Esophagus squamous epithelium (tissue), 5 donors: ENCODE measurements at regions not wholly inside any gene's neighbourhood (a gene's known extent, or its start where the extent isn't known, plus 50 kb on each side); places are given as distances from the start of the nearest gene placed in this dataset.

Source experiments
- DNase-seq: peaks from one replicate; lab custom pipeline; 2025; lab: John Stamatoyannopoulos, UW
- H3K27ac ChIP-seq, 4 donors: fragments of 200-600 bp; sonication (generic); one replicate each; pipeline ENCODE4 v1.5.1; 2016 to 2019; ENCODE audit warnings: mild to moderate bottlenecking in 1 of 4
- H3K27me3 ChIP-seq, 4 donors: fragments of 200-600 bp; sonication (generic); 1 replicate in 3 of 4; 2 replicates in 1 of 4; pipeline versions ENCODE4 v1.5.1 to v1.6.0; 2017 to 2021; ENCODE audit warnings: antibody characterized with exemption in 1 of 4
- H3K36me3 ChIP-seq, 3 donors: fragments of 200-600 bp; sonication (generic); one replicate each; pipeline ENCODE4 v1.5.1; 2016 to 2019
- H3K4me1 ChIP-seq, 3 donors: fragments of 200-600 bp; sonication (generic); one replicate each; pipeline ENCODE4 v1.5.1; 2017 to 2019
- H3K4me3 ChIP-seq, 4 donors: fragments of 200-600 bp; sonication (generic); 1 replicate in 3 of 4; 2 replicates in 1 of 4; pipeline ENCODE4 v1.5.1; 2016 to 2019; ENCODE audit warnings: mild to moderate bottlenecking in 2 of 4, moderate library complexity in 1 of 4
- H3K9me3 ChIP-seq, 3 donors: fragments of 200-600 bp; sonication (generic); one replicate each; pipeline ENCODE4 v1.5.1; 2016 to 2019
- POLR2A ChIP-seq, 4 donors: fragments of 450-650 bp; IDR thresholded peaks; one replicate each; pipeline ENCODE4 v1.6.1; 2017; ENCODE audit warnings: antibody characterized with exemption in 4 of 4, mild to moderate bottlenecking in 4 of 4, moderate library complexity in 3 of 4
- WGBS, 2 donors: methylation state at CpG; one replicate each; pipeline ENCODE4 v1.1.5; 2018; 5-methylcytosine and 5-hydroxymethylcytosine counted together
- intact Hi-C: fragments of 100-400 bp; cut with DNase I; formaldehyde crosslinking; loops from one replicate; pipeline ENCODE4 v1.15.0; 2022
- TF ChIP-seq, protein P1 (sequence below), 6 experiments: fragments of 450-650 bp in 4 of 6; fragments of 200-600 bp in 2 of 6; sonication (generic) in 2 of 6; IDR thresholded peaks; one replicate each; pipeline ENCODE4 v1.5.1; 2016 to 2019; ENCODE audit warnings: antibody characterized with exemption in 6 of 6, mild to moderate bottlenecking in 4 of 6, moderate library complexity in 4 of 6
- donor health status: DM: yes; HTN: yes; CAD: no.

- intact Hi-C loops, result no loop called here
- H3K27ac ChIP-seq, result no peak overlapping the region
- DNase-seq, result no peak
- TF ChIP-seq, protein P1, sequence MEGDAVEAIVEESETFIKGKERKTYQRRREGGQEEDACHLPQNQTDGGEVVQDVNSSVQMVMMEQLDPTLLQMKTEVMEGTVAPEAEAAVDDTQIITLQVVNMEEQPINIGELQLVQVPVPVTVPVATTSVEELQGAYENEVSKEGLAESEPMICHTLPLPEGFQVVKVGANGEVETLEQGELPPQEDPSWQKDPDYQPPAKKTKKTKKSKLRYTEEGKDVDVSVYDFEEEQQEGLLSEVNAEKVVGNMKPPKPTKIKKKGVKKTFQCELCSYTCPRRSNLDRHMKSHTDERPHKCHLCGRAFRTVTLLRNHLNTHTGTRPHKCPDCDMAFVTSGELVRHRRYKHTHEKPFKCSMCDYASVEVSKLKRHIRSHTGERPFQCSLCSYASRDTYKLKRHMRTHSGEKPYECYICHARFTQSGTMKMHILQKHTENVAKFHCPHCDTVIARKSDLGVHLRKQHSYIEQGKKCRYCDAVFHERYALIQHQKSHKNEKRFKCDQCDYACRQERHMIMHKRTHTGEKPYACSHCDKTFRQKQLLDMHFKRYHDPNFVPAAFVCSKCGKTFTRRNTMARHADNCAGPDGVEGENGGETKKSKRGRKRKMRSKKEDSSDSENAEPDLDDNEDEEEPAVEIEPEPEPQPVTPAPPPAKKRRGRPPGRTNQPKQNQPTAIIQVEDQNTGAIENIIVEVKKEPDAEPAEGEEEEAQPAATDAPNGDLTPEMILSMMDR (IDR thresholded peaks at IDR 0.05), result no peak
- no peak for TF ChIP-seq POLR2A (IDR thresholded peaks at IDR 0.05)
- H3K36me3 ChIP-seq, result no peaks in the 10 kb centered on the region
- H3K9me3 ChIP-seq, result no peaks in the 10 kb centered on the region
- H3K4me1 ChIP-seq, result no peaks in the 10 kb centered on the region
- 64 to 81% methylated on average over 8 to 9 of the region's 9 CpGs for WGBS, 2 donors
- H3K27me3 ChIP-seq, result no peaks in the 10 kb centered on the region
- H3K4me3 ChIP-seq, result no peak overlapping the region
These were observed 75.3 kb downstream of the TMEM167A start for GRCh38 chr5:83001796-83002381.

- TF ChIP-seq POLR2A (IDR thresholded peaks at IDR 0.05), result no peak
- TF ChIP-seq, protein P1 (IDR thresholded peaks at IDR 0.05), result no peak
- H3K9me3 ChIP-seq, result no peaks in the 10 kb centered on the region
These were observed 76.3 kb downstream of the TMEM167A start for GRCh38 chr5:83000922-83001321.

DNA sequence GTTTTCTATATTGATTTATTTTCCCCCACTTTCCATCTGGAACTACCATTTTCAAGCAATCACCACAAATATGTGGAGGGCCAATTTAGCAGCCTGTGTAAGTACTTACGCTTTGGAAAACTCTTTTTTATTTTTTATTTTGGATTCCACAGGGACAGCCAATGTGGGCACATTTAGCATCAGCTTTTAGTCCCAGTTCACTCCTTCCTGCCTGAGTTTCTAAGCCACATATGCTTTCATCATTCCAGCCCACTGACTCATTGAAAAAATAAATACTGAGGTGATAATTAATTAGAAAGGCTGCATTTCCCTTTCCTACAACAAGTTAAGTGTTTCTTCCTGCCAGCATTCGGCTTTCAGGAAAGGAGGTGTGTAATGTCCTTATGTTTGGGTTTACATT lies 76.8 kb downstream of the TMEM167A start:
- no peak for DNase-seq
- H3K9me3 ChIP-seq, result no peaks in the 10 kb centered on the region
- H3K27me3 ChIP-seq, result no peaks in the 10 kb centered on the region
- intact Hi-C loops, result no loop called here
- TF ChIP-seq, protein P1 (IDR thresholded peaks at IDR 0.05), result no peak
- TF ChIP-seq POLR2A (IDR thresholded peaks at IDR 0.05), result no peak
- no peak overlapping the region for H3K4me3 ChIP-seq
- no peaks in the 10 kb centered on the region for H3K4me1 ChIP-seq
- H3K27ac ChIP-seq, result no peak overlapping the region
- 50 to 53% methylated on average over 2 of the region's 2 CpGs for WGBS, 2 donors
- H3K36me3 ChIP-seq, result no peaks in the 10 kb centered on the region

More at GRCh38 chr5:83000922-83001321, 76.3 kb downstream of the TMEM167A start:
- WGBS, 2 donors, result 44 to 50% methylated on average over 1 of the region's 1 CpG
- Histone ChIP-seq H3K4me1 (no peaks in the 10 kb centered on the region), H3K27ac (no peak overlapping the region), H3K27me3 (no peaks in the 10 kb centered on the region), H3K36me3 (no peaks in the 10 kb centered on the region), H3K4me3 (no peak overlapping the region)
- DNase-seq, result no peak
- intact Hi-C loops, result no loop called here

- H3K27ac ChIP-seq, result no peak overlapping the region
- no peak for DNase-seq
- no peak overlapping the region for H3K4me3 ChIP-seq
- TF ChIP-seq, protein P1 (IDR thresholded peaks at IDR 0.05), result no peak
- no peak for TF ChIP-seq POLR2A (IDR thresholded peaks at IDR 0.05)
- H3K9me3 ChIP-seq, result no peaks in the 10 kb centered on the region
- intact Hi-C loops, result no loop called here
- H3K36me3 ChIP-seq, result no peaks in the 10 kb centered on the region
- H3K27me3 ChIP-seq, result no peaks in the 10 kb centered on the region
- 49 to 69% methylated on average over 1 of the region's 1 CpG for WGBS, 2 donors
- no peaks in the 10 kb centered on the region for H3K4me1 ChIP-seq
These were observed 83.8 kb downstream of the TMEM167A start for GRCh38 chr5:82993416-82993815.

GRCh38 chr5:82992646-82993045 lies 84.5 kb downstream of the TMEM167A start:
- H3K36me3 ChIP-seq, result no peaks in the 10 kb centered on the region
- WGBS, 2 donors, result 65 to 67% methylated on average over 4 of the region's 4 CpGs
- TF ChIP-seq, protein P1 (IDR thresholded peaks at IDR 0.05), result no peak
- no peak for TF ChIP-seq POLR2A (IDR thresholded peaks at IDR 0.05)
- intact Hi-C loops, result no loop called here
- H3K27me3 ChIP-seq, result no peaks in the 10 kb centered on the region
- no peak for DNase-seq
- no peaks in the 10 kb centered on the region for H3K4me1 ChIP-seq
- H3K27ac ChIP-seq, result no peak overlapping the region
- H3K4me3 ChIP-seq, result no peak overlapping the region
- H3K9me3 ChIP-seq, result no peaks in the 10 kb centered on the region
